NCI-H2081 treated with DMSO at 0.1 percent for 48 hours (cell line): ENCODE measurements at regions not wholly inside any gene's neighbourhood (a gene's known extent, or its start where the extent isn't known, plus 50 kb on each side); places are given as distances from the start of the nearest gene placed in this dataset.

Experiments used
- DNase-seq: peaks from one replicate; lab custom pipeline; 2025; lab: John Stamatoyannopoulos, UW

- DNase-seq: no peak
Observed at GRCh38 chr7:84536271-84536870, 341.8 kb upstream of the SEMA3A start.

DNA sequence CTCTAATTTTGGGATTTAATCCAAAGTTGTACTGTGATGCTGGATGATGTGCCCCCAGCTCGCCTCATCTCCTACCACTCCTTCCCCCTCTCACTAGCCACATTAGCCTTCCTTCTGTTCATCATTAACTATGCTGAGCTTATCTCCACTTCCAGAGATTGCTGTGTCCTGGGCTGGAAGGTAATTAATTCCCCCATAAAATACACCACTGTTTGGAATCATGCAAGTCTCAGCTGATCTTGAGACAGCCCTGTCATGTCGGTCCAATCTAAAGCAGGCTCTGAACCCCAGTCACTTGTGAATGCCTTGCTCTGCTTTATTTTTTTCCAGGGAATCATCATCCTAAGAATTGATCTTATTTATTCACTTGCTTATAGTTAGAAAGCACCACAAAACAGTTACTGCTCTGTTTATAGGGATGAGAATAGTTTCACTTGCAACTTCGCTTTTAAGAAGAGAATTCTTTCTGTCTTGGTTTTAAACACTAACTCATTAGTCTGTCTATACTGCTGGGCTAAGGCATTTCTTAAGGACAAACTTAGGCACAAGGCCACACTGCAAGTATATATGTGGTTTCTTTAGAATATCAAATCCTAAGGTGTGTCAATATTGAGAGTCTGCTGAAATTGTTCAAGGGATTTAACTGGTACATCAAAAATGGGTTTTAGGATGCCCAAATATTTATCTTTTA lies 341.1 kb upstream of the SEMA3A start:
- no peak for DNase-seq

DNA sequence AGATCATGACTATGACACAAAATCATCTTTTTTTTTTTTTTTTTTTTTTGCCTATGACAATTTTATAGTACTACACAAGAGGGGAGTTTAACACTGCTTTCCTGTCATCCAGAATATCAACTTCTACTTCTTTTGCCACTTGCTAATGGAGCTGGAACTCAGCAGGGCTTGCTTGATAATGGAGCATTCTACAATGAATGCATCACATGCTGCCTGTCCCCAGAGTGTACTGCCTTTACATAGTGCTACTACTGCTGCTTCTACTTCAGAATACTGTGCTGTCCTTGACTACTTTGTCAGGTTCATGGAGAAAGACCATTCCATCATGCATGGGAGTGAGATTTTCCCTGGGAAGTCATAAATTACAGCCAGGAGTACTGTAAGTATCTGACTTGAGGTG lies 338.6 kb upstream of the SEMA3A start:
- DNase-seq: no peak

- DNase-seq: no peak
Observed at GRCh38 chr7:84532196-84532595, 337.6 kb upstream of the SEMA3A start.

DNA sequence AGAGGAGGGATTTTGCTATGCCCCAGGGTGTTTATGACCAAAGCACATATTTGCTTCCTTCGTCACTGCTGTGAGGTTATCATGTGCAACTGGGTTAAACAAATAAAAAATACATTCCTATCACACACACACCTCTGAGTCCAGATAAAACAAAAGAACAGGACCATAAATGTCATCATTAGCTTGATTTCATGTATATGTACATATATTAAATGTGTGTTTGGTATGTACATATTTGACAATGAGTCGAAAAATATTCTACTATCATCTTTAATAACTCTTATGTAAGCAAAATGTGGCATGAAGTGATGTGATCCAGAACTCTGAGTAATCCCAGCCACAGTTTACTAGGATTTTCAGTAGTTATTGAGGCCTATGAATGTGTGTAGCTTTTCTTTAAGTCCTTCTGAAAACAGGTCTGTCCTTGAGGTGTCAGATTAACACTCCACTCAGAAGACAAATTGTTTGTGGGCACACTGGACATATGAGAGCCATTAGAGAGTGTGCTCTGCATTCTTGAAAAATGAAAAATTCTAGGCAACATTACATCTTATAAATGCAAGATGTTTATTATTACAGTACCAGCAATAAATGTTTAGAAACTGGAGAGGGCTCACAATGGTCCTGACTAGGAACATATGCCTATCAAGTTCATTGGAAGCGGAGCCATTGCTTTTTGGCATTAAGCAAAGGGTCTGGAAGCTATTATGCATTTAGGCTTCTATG lies 335.1 kb upstream of the SEMA3A start:
- no peak for DNase-seq

DNA sequence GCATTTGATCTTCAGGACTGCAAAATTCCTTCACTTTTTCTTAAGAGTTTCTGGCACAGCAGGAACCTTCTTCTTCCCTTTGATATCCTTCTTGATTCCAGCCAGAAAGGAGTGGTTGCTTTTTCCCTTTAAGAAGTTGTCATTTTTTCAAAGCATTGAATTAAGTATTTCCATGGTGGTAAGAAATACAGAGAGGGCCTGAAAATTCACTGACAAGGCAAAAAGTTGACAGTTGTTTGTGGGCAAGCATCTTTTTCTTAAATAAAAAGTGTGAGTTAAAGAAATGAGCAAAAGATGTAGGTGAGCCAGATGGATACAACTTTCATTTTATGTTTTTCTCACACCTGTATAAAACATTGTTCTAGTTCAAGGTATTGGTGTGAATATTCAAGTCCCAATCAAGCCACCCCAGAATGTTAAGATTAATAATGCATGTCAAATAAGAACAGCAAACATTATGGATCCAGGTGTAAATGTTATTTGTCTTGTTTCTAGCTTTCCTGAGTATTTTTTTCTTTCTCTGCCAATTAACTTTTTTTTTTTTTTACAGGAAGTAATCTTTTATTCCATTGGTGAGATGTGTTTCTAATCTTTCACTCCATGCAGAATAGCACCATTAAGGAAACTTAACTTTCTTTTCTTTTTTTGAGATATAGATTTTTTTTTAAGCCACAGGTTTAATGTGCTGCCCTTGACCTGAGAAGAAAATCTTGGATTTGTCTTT lies 334.3 kb upstream of the SEMA3A start:
- no peak for DNase-seq

- DNase-seq: no peak
Observed at GRCh38 chr7:84524714-84525694, 330.4 kb upstream of the SEMA3A start.

- no peak for DNase-seq
Observed at GRCh38 chr7:84513061-84513460, 318.5 kb upstream of the SEMA3A start.

DNA sequence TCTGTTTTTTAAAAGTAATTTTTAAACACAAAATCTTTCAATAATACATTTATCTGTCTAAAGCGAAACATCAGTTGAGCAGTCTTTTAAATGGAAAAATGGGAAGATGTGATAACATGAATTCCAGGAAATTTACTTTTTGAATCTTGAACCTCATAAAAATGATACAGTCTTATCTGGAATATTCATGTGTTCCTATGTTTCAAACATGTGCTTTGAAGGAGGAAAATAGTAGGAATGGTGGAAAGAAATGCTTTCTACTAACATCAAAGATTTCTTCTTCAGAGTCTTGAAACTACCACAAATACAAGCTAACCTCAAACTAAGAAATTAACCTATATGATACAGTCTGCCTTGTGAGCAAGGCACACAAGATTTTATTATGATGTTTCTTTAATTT lies 317.5 kb upstream of the SEMA3A start:
- no peak for DNase-seq

DNA sequence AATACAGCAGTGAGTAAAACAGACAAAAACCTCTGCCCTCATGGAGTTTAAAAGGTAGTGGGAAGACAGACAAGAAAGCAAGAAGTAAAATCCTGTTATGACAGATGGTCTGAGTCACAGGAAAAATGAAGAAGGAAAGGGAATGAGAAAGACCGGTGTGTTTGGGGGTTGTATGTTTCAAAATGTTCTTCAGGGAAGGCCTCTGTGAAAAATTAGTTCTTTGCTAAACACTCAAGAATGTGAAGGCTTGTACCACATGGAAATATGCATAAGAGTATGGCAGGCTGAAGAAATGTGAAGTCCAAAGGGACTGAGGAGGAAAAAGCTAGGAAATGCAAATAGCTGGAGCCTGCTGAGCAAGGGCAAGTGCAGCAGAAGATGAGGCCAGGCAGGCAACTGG lies 315.9 kb upstream of the SEMA3A start:
- no peak for DNase-seq

GRCh38 chr7:84509522-84509921 lies 314.9 kb upstream of the SEMA3A start:
- DNase-seq: no peak

DNA sequence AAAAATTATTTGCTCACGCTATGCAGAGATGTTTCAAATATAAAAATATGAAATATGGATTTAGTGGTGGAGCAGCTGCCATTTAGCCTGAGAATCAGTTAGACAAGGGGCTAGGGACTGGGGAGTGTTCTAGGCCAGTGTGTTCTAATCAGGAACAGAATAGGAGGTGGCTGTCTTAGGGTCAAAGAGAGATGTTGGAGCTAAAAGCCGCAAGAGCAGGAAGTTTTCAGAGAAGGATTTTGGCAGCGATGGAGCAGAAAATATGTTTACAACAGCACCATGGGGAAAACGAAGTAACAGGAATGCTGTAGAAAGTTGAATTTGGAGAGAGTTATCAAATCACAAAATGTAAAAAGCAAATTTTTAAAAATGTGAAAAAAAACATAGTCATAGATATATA lies 314.0 kb upstream of the SEMA3A start:
- DNase-seq: no peak

- DNase-seq: no peak
Observed at GRCh38 chr7:84507529-84507928, 312.9 kb upstream of the SEMA3A start.

DNA sequence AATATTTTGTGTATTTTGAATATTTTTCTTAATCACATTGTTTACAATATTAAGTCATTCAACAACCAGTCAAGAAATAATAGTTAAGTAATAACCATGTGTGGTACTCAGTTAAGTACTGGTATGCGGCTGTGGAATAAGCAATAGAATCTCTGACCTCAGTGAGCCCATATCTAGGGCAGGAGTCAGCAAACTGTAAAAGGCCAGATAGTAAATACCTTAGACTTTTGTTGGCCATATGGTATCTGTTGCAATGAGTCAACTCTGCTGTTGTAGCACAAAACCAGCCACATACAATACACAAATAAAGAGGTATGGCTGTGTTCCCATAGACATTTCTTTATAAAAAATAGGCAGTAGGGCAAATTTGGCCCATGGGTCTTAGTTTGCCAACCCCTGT lies 311.6 kb upstream of the SEMA3A start:
- DNase-seq: no peak

DNA sequence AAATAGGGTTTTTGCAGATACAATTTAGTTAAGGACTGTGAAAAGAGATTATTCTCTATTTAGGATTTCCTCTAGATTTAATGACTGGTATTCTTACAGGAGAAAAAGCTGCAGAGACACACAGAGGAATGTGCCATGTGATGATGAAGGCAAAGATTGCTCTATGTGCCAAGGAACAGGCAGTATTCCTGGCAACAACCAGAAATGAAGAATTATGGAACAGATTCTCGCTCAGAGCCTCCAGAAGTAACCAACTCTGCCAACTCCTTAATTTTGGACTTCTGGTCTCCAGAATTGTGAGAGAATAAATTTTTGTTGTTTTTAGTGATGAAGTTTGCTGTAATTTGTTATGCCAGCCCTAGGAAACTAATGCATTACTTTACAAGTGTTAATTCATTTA lies 307.6 kb upstream of the SEMA3A start:
- no peak for DNase-seq

DNA sequence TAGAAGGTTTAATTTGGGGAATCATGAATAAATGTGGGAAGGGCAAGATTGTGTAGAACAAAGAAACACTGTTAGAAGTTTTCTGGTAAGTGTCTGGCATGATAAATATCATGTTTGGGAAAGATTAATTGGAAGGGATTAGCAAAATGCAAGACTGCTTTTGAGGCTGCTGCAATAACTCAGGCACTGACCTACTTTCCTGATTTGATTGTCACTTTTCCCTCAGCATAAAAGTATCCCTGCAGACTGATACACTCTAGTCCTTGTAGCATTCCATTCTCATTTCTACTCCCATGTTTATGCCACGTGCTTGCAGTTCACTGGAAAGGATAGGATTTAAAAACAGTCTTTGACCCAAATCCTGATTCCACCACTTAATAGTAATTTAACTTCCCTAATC lies 303.3 kb upstream of the SEMA3A start:
- DNase-seq: no peak

GRCh38 chr7:84495128-84495527 lies 300.5 kb upstream of the SEMA3A start:
- no peak for DNase-seq

DNA sequence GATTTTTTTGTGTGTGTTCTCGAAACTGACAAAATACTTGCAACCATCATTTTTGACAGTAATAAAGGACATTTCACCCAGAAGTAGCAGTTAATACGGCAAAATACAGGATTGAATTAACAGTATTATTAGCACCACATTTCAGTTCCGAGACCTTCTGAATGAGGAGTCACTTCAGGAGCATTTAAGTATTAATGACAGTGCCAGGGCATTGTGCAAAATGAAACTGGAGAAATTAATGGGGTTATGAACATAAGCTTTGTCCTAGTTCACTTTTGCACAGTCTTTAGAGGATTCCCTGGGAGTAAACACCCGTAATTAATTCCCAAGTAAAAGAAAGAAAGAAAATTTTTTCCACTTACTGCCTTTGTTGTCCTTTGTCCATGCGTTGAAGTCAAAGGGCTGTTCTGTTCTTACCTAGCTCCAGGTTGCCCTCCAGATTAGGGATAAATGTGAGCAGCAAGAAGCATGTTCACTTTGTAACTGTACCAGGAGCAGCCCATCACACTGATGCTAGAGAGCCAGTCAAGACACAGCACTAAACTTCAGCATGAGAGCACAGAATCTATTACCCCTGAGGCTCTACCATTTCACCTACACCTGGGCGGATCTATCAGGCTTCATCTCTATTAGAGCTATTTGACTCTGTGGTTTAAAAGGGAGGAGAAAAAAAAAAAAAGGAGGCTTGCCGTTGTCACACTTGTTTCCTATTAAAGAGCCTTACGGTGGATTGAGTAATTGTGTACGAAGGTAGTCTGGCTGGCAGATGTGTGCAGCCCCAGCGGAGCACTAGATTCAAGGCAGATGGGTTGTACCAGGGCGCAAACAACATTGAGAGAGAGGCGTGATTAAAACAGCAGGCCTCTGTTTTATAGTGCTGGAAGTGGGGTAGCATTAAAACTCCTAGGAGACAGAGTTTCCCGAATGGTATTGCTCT lies 297.8 kb upstream of the SEMA3A start:
- DNase-seq: no peak

DNA sequence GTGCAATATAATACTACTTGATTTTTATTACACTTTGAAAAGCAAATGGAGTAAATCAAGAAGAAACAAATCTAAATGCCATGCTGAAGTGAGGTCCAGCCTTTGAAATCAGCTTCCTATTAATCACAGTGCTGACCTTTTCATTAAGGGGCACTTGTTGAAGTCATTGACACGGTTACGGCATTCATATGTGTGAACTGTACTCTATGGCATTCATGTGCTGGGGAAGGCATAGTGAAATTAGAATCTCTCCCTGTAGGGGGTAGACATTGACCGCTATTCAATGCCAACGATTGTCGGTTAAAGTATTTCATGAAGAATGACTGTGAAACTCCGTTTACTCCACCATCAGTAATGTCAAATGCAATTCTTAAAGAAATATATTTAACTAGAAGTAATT lies 296.1 kb upstream of the SEMA3A start:
- DNase-seq: no peak

GRCh38 chr7:84484502-84485079 lies 290.0 kb upstream of the SEMA3A start:
- no peak for DNase-seq
